HepG2 (cell line): ENCODE measurements at regions not wholly inside any gene's neighbourhood (a gene's known extent, or its start where the extent isn't known, plus 50 kb on each side); places are given as distances from the start of the nearest gene placed in this dataset.
A peak's percentile ranks its signal among the peaks of the same experiment; 100 is the strongest.

Experiments used
- AHR ChIP-seq: IDR thresholded peaks from 2 replicates; pipeline ENCODE4 v1.6.1; 2018; ENCODE audit warnings: missing genetic modification reagents, missing compliant biosample characterization
- ATAD3A ChIP-seq: sonication (generic); formaldehyde crosslinking; IDR thresholded peaks from 2 replicates; pipeline ENCODE4 v1.4.0; 2020; ENCODE audit warnings: missing genetic modification reagents
- ATF7 ChIP-seq, 2 experiments: fragments of 450-650 bp in 1 of 2; sonication (generic) in 1 of 2; formaldehyde crosslinking in 1 of 2; IDR thresholded peaks; 2 replicates each; pipeline versions ENCODE4 v1.4.0 to v1.6.1; 2016 to 2020; ENCODE audit warnings: antibody characterized with exemption in 1 of 2, mild to moderate bottlenecking in 1 of 2, missing genetic modification reagents in 1 of 2
- ESRRA ChIP-seq: sonication (generic); formaldehyde crosslinking; IDR thresholded peaks from 2 replicates; pipeline ENCODE4 v1.5.1; 2020; ENCODE audit warnings: mild to moderate bottlenecking, low read depth, missing genetic modification reagents
- FOXA3 ChIP-seq: IDR thresholded peaks from 2 replicates; pipeline ENCODE4 v1.6.1; 2016; ENCODE audit warnings: missing genetic modification reagents, missing compliant biosample characterization
- FOXJ3 ChIP-seq: sonication (generic); formaldehyde crosslinking; IDR thresholded peaks from 2 replicates; pipeline ENCODE4 v1.4.0; 2020; ENCODE audit warnings: missing genetic modification reagents, mild to moderate bottlenecking, borderline replicate concordance
- HMGXB4 ChIP-seq, 2 experiments: sonication (generic) in 1 of 2; formaldehyde crosslinking in 1 of 2; IDR thresholded peaks; 2 replicates each; pipeline versions ENCODE4 v1.4.0 to v1.6.1; 2018 to 2020; ENCODE audit warnings: missing genetic modification reagents in 2 of 2, borderline replicate concordance in 1 of 2, low read depth in 1 of 2, mild to moderate bottlenecking in 1 of 2, missing biosample characterization in 1 of 2
- HNF4A ChIP-seq: sonication (generic); formaldehyde crosslinking; IDR thresholded peaks from 2 replicates; pipeline ENCODE4 v1.4.0; 2020; ENCODE audit warnings: missing genetic modification reagents
- KAT8 ChIP-seq: IDR thresholded peaks from 2 replicates; pipeline ENCODE4 v1.6.1; 2016; ENCODE audit warnings: missing genetic modification reagents, missing compliant biosample characterization
- KMT2B ChIP-seq: IDR thresholded peaks from 2 replicates; pipeline ENCODE4 v1.6.1; 2016; ENCODE audit warnings: missing genetic modification reagents, missing compliant biosample characterization
- LBX2 ChIP-seq: sonication (generic); formaldehyde crosslinking; IDR thresholded peaks from 2 replicates; pipeline ENCODE4 v1.5.0; 2020; ENCODE audit warnings: missing genetic modification reagents, mild to moderate bottlenecking, borderline replicate concordance
- MIER2 ChIP-seq: IDR thresholded peaks from 2 replicates; pipeline ENCODE4 v1.6.1; 2016; ENCODE audit warnings: missing biosample characterization, missing genetic modification reagents
- POGZ ChIP-seq: sonication (generic); formaldehyde crosslinking; IDR thresholded peaks from 2 replicates; pipeline ENCODE4 v1.4.0; 2020; ENCODE audit warnings: mild to moderate bottlenecking, missing genetic modification reagents
- PTBP1 ChIP-seq: fragments of 200-400 bp; formaldehyde crosslinking; IDR thresholded peaks from 2 replicates; pipeline ENCODE4 v1.6.1; 2018; ENCODE audit warnings: low read length, low read depth; ENCODE audit not compliant: poor library complexity, severe bottlenecking
- RFX1 ChIP-seq: fragments of 450-650 bp; IDR thresholded peaks from 2 replicates; pipeline ENCODE4 v1.6.1; 2017
- SRY ChIP-seq: sonication (generic); formaldehyde crosslinking; IDR thresholded peaks from 2 replicates; pipeline ENCODE4 v1.8.0; 2022; ENCODE audit warnings: mild to moderate bottlenecking, missing genetic modification reagents
- STAG1 ChIP-seq: sonication (generic); formaldehyde crosslinking; IDR thresholded peaks from 2 replicates; pipeline ENCODE4 v1.4.0; 2020; ENCODE audit warnings: missing genetic modification reagents
- THAP9 ChIP-seq: sonication (generic); formaldehyde crosslinking; IDR thresholded peaks from 2 replicates; pipeline ENCODE4; 2020; ENCODE audit warnings: missing genetic modification reagents, mild to moderate bottlenecking, borderline replicate concordance
- TP53 ChIP-seq: sonication (generic); formaldehyde crosslinking; conservative IDR thresholded peaks from 2 replicates; pipeline ENCODE4 v1.4.0; 2020; ENCODE audit warnings: missing genetic modification reagents
- XRCC5 ChIP-seq: fragments of 200-400 bp; formaldehyde crosslinking; optimal IDR thresholded peaks from 2 replicates; pipeline ENCODE3; 2017; ENCODE audit warnings: mild to moderate bottlenecking, low read length
- ZBTB7B ChIP-seq: sonication (generic); formaldehyde crosslinking; IDR thresholded peaks from 2 replicates; pipeline ENCODE4 v1.4.0; 2020; ENCODE audit warnings: missing genetic modification reagents
- ZFY ChIP-seq: sonication (generic); formaldehyde crosslinking; IDR thresholded peaks from 2 replicates; pipeline ENCODE4 v1.4.0; 2020; ENCODE audit warnings: missing genetic modification reagents
- ZNF234 ChIP-seq: sonication (generic); formaldehyde crosslinking; conservative IDR thresholded peaks from 2 replicates; pipeline ENCODE4 v1.5.1; 2020; ENCODE audit warnings: mild to moderate bottlenecking, missing genetic modification reagents
- ZNF292 ChIP-seq: sonication (generic); formaldehyde crosslinking; IDR thresholded peaks from 2 replicates; pipeline ENCODE4 v1.8.1; 2022; ENCODE audit warnings: mild to moderate bottlenecking, low read depth, missing genetic modification reagents, borderline replicate concordance
- ZNF432 ChIP-seq: sonication (generic); formaldehyde crosslinking; IDR thresholded peaks from 2 replicates; pipeline ENCODE4 v1.5.0; 2020; ENCODE audit warnings: missing genetic modification reagents, mild to moderate bottlenecking, borderline replicate concordance
- ZNF839 ChIP-seq: sonication (generic); formaldehyde crosslinking; IDR thresholded peaks from 2 replicates; pipeline ENCODE4 v1.4.0; 2020; ENCODE audit warnings: missing genetic modification reagents, mild to moderate bottlenecking, borderline replicate concordance

GRCh38 chr6:141077355-141078333 is 1055.1 kb upstream of the GJE1 start (continued):
- TF ChIP-seq HMGXB4 (CRISPR knock-in tag; IDR thresholded peaks at IDR 0.05; ENCODE audit: borderline replicate concordance in 1 of 2, low read depth in 1 of 2) (peak; percentile 44 to 85; a peak in 2 of 4 replicates), TP53 (CRISPR knock-in tag) (no peak), FOXA3 (CRISPR knock-in tag) (no peak), ESRRA (CRISPR knock-in tag) (no peak), ZNF839 (peak; percentile 36; the same call in 1 of the 2 replicates), RFX1 (no peak), PTBP1 (no peak), THAP9 (CRISPR knock-in tag) (peak; percentile 39; the same call in 1 of the 2 replicates), ZNF292 (CRISPR knock-in tag) (0 out of 2 replicates have a peak, but pooled peaks have one; percentile 49), ZNF432 (CRISPR knock-in tag) (no peak), MIER2 (CRISPR knock-in tag) (0 out of 2 replicates have a peak, but pooled peaks have one; percentile 16), KAT8 (0 out of 2 replicates have a peak, but pooled peaks have one; percentile 26), HNF4A (CRISPR knock-in tag) (no peak), LBX2 (CRISPR knock-in tag) (no peak), XRCC5 (peak; percentile 93), ZBTB7B (CRISPR knock-in tag) (0 out of 2 replicates have a peak, but pooled peaks have one; percentile 20), ATF7 (IDR thresholded peaks at IDR 0.05) (no peak), ATF7 (CRISPR knock-in tag; IDR thresholded peaks at IDR 0.05) (no peak), ZFY (CRISPR knock-in tag) (peak; percentile 46; the same call in 1 of the 2 replicates), ZNF234 (no peak), SRY (CRISPR knock-in tag) (no peak), STAG1 (CRISPR knock-in tag) (peak; percentile 43), FOXJ3 (CRISPR knock-in tag) (no peak), AHR (CRISPR knock-in tag) (0 out of 2 replicates have a peak, but pooled peaks have one; percentile 36), ATAD3A (no peak), POGZ (CRISPR knock-in tag) (peak; percentile 74), KMT2B (CRISPR knock-in tag) (no peak)
